ENCODE measurements at regions not wholly inside any gene's neighbourhood (a gene's known extent, or its start where the extent isn't known, plus 50 kb on each side); places are given as distances from the start of the nearest gene placed in this dataset.
A peak's percentile ranks its signal among the peaks of the same experiment; 100 is the strongest.

DNA sequence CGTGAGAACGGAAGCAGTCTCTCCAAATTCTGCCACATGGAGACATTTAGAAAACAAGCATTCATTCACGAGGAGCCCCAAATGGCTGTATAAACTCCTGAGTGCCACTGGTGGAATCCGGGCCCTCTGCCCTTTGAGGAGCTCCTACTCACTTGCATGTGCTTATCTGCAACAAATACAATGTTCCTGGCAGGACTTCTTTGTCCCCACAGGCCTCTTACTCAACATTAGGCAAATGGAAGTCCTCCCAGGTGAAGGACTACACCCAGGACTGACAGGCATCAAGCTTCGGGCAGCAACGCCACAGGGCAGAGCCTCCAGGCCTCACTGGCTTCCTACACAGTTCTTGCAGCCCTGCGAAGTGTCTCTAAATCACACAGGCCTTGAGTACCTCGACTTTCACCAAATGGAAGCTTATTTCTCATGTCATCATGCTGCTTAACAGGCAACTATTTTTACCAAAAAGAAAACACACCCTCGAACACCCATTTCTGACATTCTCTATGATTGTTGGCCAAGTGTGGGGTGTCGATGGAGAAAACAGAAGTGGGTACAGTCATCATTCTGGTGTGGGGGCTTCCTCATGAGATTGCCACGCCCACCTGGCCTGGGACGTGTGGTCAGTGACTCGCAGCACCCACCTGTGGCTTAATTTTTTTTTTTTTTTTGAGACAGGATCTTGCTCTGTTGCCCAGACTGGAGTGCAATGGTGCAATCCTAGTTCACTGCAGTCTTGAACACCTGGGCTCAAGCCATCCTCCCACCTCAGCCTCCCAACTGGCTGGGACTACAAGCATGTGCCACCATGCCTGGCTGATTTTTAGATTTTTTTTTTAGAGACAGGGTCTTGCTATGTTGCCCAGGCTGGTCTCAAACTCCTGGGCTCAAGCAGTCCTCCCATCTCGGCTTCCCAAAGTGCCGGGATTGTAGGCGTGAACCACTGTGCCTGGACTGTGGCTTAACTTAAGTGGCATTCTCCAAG is 186.8 kb upstream of the GLI2 start:
- no peaks in the 10 kb centered on the region for H3K27me3 ChIP-seq
- no peaks in the 10 kb centered on the region for H3K36me3 ChIP-seq
- no peak overlapping the region for H3K4me3 ChIP-seq (replicated peaks in 1 of 3)
- intact Hi-C loops (cut with DNase I): no loop called here
- peaks cover 35 to 59% of the 10 kb centered on the region in 2 donors for H3K4me1 ChIP-seq
- DNase-seq: peak in 1 of 2 donors; percentile 40
- peak overlapping the region in 1 of 3 donors; percentile 67 for H3K27ac ChIP-seq
- H3K9me3 ChIP-seq: no peaks in the 10 kb centered on the region
- WGBS, 2 donors: 83 to 90% methylated on average over 16 of the region's 16 CpGs
- TF ChIP-seq POLR2A (IDR thresholded peaks at IDR 0.05): no peak
- TF ChIP-seq, protein P1, sequence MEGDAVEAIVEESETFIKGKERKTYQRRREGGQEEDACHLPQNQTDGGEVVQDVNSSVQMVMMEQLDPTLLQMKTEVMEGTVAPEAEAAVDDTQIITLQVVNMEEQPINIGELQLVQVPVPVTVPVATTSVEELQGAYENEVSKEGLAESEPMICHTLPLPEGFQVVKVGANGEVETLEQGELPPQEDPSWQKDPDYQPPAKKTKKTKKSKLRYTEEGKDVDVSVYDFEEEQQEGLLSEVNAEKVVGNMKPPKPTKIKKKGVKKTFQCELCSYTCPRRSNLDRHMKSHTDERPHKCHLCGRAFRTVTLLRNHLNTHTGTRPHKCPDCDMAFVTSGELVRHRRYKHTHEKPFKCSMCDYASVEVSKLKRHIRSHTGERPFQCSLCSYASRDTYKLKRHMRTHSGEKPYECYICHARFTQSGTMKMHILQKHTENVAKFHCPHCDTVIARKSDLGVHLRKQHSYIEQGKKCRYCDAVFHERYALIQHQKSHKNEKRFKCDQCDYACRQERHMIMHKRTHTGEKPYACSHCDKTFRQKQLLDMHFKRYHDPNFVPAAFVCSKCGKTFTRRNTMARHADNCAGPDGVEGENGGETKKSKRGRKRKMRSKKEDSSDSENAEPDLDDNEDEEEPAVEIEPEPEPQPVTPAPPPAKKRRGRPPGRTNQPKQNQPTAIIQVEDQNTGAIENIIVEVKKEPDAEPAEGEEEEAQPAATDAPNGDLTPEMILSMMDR (IDR thresholded peaks at IDR 0.05): no peak

- peak overlapping the region in 1 of 3 donors; percentile 67 for H3K27ac ChIP-seq
- no peaks in the 10 kb centered on the region for H3K27me3 ChIP-seq
- 29 to 33% methylated on average over 6 of the region's 6 CpGs for WGBS, 2 donors
- peak; percentile 75 to 81 for DNase-seq
- intact Hi-C loops (cut with DNase I): no loop called here
- H3K4me3 ChIP-seq (replicated peaks in 1 of 3): no peak overlapping the region
- peaks cover 35 to 59% of the 10 kb centered on the region in 2 donors for H3K4me1 ChIP-seq
- no peaks in the 10 kb centered on the region for H3K36me3 ChIP-seq
- H3K9me3 ChIP-seq: no peaks in the 10 kb centered on the region
- TF ChIP-seq, protein P1 (IDR thresholded peaks at IDR 0.05): no peak
- no peak for TF ChIP-seq POLR2A (IDR thresholded peaks at IDR 0.05)
Observed at GRCh38 chr2:120549841-120550240, 185.8 kb upstream of the GLI2 start.

GRCh38 chr2:120550282-120550681 is 185.4 kb upstream of the GLI2 start:
- TF ChIP-seq POLR2A (IDR thresholded peaks at IDR 0.05): no peak
- TF ChIP-seq, protein P1 (IDR thresholded peaks at IDR 0.05): no peak
- peaks cover 35 to 59% of the 10 kb centered on the region in 2 donors for H3K4me1 ChIP-seq
- H3K27ac ChIP-seq: peak overlapping the region in 1 of 3 donors; percentile 67
- H3K4me3 ChIP-seq (replicated peaks in 1 of 3): no peak overlapping the region
- H3K9me3 ChIP-seq: no peaks in the 10 kb centered on the region
- H3K27me3 ChIP-seq: no peaks in the 10 kb centered on the region
- no peaks in the 10 kb centered on the region for H3K36me3 ChIP-seq
- DNase-seq: no peak
- intact Hi-C loops (cut with DNase I): no loop called here
- 88 to 89% methylated on average over 3 to 4 of the region's 4 CpGs for WGBS, 2 donors

DNA sequence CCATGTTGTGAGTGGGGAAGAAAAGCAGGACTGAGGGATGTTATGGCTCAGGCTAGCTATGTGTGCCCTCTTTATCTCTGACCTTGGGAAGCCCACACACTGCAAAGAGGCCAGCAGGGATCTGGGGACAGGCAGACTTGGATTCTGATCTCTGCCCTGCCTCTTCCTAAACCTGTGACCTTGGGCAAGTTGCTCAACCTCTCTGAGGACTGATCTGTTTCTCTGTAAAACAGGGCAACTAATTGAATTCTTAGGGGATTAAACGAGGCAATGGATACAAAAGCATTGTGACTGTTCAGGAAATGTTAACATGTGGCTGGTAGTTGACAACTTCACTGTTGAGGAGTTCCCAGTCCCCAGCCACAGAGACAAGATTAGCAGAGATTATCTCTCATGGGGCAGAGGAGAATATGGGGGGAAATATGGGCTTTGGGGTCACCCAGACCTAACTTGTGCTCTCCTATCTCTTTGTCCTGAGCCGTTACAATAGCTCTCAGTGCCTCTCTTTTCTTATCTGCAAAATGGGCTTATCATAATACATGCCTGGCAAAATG is 184.7 kb upstream of the GLI2 start:
- TF ChIP-seq, protein P1 (IDR thresholded peaks at IDR 0.05): no peak
- no peak for TF ChIP-seq POLR2A (IDR thresholded peaks at IDR 0.05)
- Histone ChIP-seq H3K27me3 (no peaks in the 10 kb centered on the region), H3K27ac (peak overlapping the region in 1 of 3 donors; percentile 70), H3K4me3 (replicated peaks in 1 of 3) (no peak overlapping the region), H3K4me1 (peaks cover 35 to 56% of the 10 kb centered on the region in 2 donors), H3K36me3 (no peaks in the 10 kb centered on the region), H3K9me3 (no peaks in the 10 kb centered on the region)
- no peak for DNase-seq
- WGBS, 2 donors: 83 to 95% methylated on average over 2 of the region's 2 CpGs
- intact Hi-C loops (cut with DNase I): no loop called here

DNA sequence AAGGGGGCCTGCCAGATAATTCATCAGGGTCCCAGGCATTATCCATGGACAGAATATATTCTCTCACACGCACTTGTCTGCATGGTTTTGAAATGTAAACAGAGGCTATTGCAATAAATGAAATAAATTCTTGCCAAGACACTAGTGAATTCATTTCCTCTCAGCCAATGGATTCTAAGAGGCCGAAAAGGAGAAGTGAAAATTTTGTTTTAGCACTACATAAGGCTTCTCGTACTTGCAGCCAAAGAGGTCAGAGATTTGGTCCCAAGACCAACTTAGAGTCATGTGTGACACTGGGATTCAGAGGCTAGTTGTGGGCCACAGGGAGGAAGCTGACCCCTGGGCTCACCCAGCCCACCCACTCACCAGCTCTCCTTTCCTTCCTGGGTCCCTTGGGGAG is 184.1 kb upstream of the GLI2 start:
- TF ChIP-seq, protein P1 (IDR thresholded peaks at IDR 0.05): no peak
- no peak for TF ChIP-seq POLR2A (IDR thresholded peaks at IDR 0.05)
- Histone ChIP-seq H3K4me3 (replicated peaks in 1 of 3) (no peak overlapping the region), H3K27me3 (no peaks in the 10 kb centered on the region), H3K4me1 (peaks cover 35 to 52% of the 10 kb centered on the region in 2 donors), H3K27ac (peak overlapping the region in 2 of 3 donors; percentile 20 to 70), H3K36me3 (no peaks in the 10 kb centered on the region), H3K9me3 (no peaks in the 10 kb centered on the region)
- 57 to 64% methylated on average over 3 of the region's 3 CpGs for WGBS, 2 donors
- intact Hi-C loops (cut with DNase I): no loop called here
- DNase-seq: no peak
